ENCODE measurements at regions not wholly inside any gene's neighbourhood (a gene's known extent, or its start where the extent isn't known, plus 50 kb on each side); places are given as distances from the start of the nearest gene placed in this dataset.
"Not testable (repeated sequence)": the region's sequence is repeated elsewhere in the genome, so short reads cannot be mapped to it uniquely, and the experiment has no call there.

GRCh38 chr4:171348090-171348489 lies 465.1 kb upstream of the GALNTL6 start:
- DNase-seq (ENCODE audit: low read depth), result no peak

GRCh38 chr4:171342646-171343045 lies 470.6 kb upstream of the GALNTL6 start:
- DNase-seq (ENCODE audit: low read depth), result no peak

DNA sequence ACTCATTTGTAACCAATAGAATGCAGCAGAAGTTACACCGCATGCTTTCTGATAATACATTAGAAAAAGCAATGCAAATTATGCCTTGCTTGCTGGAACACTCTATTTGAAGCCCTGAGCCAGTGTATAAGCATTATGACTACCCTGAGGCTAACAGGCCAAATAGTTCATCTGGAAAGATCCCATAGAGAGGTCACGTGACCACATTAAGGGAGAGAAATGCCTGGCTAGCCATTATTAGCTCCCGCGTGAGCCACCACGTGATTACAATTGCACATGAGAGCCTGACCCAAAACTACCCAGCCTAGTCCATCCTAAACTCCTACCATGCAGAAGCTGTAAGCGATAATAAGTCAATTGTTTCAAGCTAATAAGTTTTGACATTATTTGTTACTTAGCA lies 472.9 kb upstream of the GALNTL6 start:
- DNase-seq (ENCODE audit: low read depth), result no peak

DNA sequence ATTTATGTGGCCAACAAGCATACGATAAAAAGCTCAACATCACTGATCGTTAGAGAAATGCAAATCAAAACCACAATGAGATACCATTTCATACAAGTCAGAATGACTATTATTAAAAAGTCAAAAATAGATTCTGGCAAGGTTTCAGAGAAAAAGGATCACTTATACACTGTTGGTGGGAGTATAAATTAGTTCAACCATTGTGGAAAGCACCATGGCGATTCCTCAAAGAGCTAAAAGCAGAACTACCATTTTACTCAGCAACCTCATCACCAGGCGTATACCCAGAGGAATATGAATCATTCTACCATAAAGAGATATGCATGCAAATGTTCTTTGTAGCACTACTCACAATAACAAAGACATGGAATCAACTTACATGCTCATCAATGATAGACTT lies 478.7 kb upstream of the GALNTL6 start:
- DNase-seq (ENCODE audit: low read depth), result no peak

DNA sequence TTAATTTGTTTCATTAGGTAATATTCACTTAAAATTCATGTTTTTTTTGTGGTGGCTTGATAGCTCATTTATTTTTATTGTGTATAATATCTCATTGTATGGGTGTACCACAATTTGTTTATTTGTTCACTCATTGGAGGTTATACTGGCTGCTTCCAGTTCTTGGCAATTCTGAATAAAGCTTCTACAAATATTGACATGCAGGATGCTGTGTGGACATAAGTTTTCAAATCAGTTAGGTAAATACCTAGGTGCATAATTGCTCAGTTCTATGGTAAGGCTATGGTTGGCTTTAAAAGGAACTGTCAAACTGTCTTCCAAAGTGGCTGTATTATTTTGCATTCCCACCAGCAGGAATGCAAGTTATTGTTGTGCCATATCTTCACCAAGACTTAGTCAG lies 504.5 kb upstream of the GALNTL6 start:
- no peak for DNase-seq (ENCODE audit: low read depth)

DNA sequence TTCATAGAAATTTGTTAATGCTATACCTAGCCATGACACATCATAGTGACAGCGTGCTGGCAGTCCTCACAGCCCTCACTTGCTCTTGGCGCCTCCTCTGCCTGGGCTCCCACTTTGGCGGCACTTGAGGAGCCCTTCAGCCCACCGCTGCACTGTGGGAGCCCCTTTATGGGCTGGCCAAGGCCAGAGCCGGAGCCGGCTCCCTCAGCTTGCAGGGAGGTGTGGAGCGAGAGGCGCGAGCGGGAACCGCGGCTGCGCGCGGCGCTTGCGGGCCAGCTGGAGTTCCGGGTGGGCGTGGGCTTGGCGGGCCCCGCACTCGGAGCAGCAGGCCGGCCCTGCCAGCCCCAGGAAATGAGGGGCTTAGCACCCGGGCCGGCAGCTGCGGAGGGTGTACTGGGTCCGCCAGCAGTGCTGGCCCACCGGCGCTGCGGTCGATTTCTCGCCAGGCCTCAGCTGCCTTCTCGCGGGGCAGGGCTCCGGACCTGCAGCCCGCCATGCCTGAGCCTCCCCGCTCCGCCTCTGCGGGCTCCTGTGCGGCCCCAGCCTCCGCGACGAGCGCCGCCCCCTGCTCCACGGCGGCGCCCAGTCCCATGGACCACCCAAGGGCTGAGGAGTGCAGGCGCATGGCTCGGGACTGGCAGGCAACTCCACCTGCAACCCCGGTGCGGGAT lies 515.0 kb upstream of the GALNTL6 start:
- not testable (repeated sequence) for DNase-seq (ENCODE audit: low read depth)

GRCh38 chr4:171288816-171289432 lies 524.3 kb upstream of the GALNTL6 start:
- DNase-seq (ENCODE audit: low read depth), result no peak

GRCh38 chr4:171281359-171281758 lies 531.8 kb upstream of the GALNTL6 start:
- no peak for DNase-seq (ENCODE audit: low read depth)

- DNase-seq (ENCODE audit: low read depth), result no peak
These were observed 534.1 kb upstream of the GALNTL6 start for GRCh38 chr4:171279131-171279530.

GRCh38 chr4:171266671-171267070 lies 546.5 kb upstream of the GALNTL6 start:
- DNase-seq (ENCODE audit: low read depth), result no peak

GRCh38 chr4:171265190-171265818 lies 547.9 kb upstream of the GALNTL6 start:
- DNase-seq (ENCODE audit: low read depth), result no peak

- no peak for DNase-seq (ENCODE audit: low read depth)
These were observed 557.0 kb upstream of the GALNTL6 start for GRCh38 chr4:171256223-171256622.

DNA sequence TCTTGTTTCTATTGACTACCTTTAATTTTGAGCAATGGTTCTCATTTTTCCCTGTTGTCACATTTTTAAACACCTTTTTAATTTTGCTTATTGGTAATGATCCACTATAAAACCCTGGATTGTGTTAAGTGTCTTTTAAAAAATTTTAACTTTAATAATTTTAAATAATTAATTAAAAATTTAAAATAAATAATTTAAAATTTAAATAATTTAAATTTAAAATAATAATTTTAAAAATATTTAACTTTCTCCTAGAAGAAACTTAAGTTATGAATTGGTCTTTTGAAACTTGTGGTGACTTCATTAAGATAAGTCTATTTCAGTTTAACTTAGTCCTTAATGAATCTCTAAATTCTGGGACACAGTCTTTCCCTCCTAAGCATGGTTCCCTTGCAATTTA lies 566.3 kb upstream of the GALNTL6 start:
- DNase-seq (ENCODE audit: low read depth), result no peak

DNA sequence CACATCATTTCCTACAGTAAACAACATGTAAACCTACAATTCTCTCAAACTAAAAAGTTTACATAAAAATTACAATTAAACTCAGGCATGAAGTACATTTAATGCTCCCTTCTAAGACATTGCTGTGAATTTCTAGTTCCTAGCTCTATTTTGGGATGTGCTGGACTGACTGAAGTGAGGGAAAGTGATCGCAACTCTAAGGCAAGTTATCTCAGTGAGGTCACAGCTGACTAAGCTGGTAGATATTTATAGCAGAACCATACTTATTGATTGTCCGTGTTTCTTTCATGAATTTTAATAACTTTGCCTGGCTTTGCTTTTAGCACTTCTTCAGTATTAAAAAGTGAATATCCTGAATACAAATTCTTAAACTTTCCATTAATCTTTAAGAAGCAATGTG lies 570.4 kb upstream of the GALNTL6 start:
- no peak for DNase-seq (ENCODE audit: low read depth)

GRCh38 chr4:171239196-171239595 lies 574.0 kb upstream of the GALNTL6 start:
- no peak for DNase-seq (ENCODE audit: low read depth)

DNA sequence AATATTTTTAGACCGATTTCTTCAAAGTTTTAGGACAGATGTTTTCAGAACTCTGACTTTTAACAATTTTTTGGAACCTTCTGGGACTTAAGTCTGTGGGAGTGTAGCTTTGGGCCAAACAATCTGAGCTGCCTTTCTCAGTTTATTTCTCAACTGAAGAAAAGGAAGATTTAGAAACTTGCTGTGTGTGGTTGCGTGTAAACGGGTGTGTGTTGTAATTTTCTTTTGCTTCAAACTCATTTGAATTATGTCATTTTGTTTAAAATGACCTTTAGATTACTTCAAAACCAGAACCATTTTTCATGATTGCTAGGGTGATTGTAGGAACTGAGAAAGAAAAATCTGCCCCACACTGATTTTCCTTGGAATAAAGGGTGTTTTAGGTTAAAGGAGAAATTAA lies 577.7 kb upstream of the GALNTL6 start:
- DNase-seq (ENCODE audit: low read depth), result no peak

GRCh38 chr4:171229354-171229753 lies 583.9 kb upstream of the GALNTL6 start:
- DNase-seq (ENCODE audit: low read depth), result not testable (repeated sequence)

DNA sequence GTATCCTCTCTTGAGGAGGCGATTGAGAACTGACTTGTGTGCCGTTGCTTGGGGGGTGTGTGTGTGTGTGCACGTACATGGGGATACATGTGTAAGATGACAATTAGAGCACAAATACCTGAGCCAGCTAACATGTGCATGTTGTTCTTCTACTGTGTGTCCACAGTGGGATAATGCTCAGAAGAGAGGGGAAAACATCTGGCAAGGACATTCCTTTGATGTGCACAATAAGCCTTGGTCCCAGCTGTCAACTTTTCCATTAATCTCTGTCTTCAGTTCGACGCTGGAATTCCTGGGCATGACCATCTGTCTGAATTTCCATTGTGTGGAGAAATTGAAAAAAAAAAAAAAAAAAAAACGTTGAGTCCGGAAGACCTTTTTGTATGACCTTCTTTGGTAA lies 592.0 kb upstream of the GALNTL6 start:
- no peak for DNase-seq (ENCODE audit: low read depth)

DNA sequence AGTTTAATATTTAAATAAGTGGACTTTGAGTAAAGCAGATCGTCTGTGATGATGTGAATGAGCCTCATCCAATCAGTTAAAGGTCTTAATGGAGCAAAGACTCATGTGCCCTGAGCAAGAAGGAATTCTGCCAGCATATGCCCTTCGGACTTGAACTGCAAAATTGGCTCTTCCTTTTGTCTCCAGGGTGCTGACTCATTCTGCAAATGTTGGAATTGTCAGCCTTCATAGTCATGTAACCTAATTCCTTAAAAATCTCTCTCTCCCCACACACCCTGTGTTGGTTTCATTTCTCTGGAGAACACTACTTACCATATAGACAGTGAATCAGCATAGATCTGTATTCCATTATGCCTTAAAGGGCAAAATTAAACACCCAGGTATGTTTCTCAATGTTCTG lies 609.8 kb upstream of the GALNTL6 start:
- peak; percentile 27 for DNase-seq (ENCODE audit: low read depth)

- no peak for DNase-seq (ENCODE audit: low read depth)
These were observed 610.3 kb upstream of the GALNTL6 start for GRCh38 chr4:171202908-171203307.

- no peak for DNase-seq (ENCODE audit: low read depth)
These were observed 626.5 kb upstream of the GALNTL6 start for GRCh38 chr4:171186700-171187099.

DNA sequence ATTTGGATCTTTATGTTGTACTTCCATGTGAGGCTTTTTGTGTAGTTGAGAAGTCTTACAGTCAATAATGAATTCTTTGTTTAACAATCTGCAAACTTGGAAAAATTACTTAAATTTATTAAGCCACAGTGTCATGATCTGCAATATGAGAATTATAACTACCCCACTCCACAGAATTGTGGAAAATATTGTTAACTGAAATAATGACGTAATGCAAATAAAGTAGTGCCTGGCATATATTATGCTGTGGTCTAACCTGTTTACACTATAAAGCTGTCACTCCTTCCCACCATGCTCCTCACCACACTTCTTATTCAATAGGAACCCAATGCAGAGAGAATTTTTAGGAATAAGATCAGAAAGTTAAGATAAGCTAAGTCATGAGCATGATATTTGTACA lies 632.1 kb upstream of the GALNTL6 start:
- no peak for DNase-seq (ENCODE audit: low read depth)

DNA sequence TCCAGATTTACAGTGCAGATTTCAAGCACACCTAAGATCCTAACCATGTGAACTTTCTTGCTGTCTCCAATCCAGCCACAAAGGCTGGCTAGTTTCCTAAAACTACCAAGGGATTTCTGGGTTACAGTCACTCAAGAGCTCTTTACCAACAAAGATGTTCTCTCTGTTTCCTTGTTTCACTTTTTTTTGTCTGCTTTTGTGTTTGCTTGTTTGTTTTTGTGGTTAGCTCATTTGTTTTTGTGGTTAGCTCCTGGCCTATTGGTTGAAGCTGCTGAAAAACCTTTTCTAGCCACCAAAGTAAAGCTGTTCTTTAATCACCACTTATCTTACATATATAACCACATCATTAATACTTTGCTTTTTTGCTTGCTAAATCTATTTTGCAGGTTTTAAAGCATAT lies 642.5 kb upstream of the GALNTL6 start:
- DNase-seq (ENCODE audit: low read depth), result no peak

DNA sequence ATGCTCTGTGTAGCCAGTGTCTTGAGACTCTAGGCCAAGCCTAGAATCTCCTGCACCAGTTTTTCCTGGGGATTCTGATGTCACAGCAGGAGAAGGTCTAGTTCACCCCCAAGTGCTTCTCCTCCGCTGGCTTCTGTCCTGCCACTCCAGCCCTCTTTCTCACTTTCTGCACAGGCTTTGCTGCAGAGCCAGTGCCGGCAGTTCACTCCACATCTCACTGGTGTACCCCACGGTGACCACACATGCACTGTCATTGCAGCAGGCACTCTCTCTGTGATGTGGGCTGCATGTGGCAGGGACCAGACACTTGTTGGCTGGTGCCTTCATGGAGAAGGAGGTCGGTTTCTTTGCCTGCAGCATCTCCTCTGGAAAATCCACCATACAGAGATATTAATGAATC lies 643.8 kb upstream of the GALNTL6 start:
- DNase-seq (ENCODE audit: low read depth), result no peak

Measured in non-pigmented ciliary epithelial cell (primary cell).